Stimulated activated CD4-positive, alpha-beta T cell treated with anti-CD3 and anti-CD28 coated beads, Interleukin-15, amount 100 ng/mL, for 24 hours (primary cell): ENCODE measurements at regions not wholly inside any gene's neighbourhood (a gene's known extent, or its start where the extent isn't known, plus 50 kb on each side); places are given as distances from the start of the nearest gene placed in this dataset.

ENCODE experiments used
- DNase-seq: peaks from one replicate; pipeline ENCODE4 v3.0.0-alpha.2; 2020

GRCh38 chr2:176546550-176546949 is 277.3 kb downstream of the MTX2 start:
- DNase-seq, result no peak

GRCh38 chr2:176552501-176553135 is 283.4 kb downstream of the MTX2 start:
- DNase-seq, result no peak

GRCh38 chr2:176553685-176554100 is 284.5 kb downstream of the MTX2 start:
- peak; percentile 48 for DNase-seq

DNA sequence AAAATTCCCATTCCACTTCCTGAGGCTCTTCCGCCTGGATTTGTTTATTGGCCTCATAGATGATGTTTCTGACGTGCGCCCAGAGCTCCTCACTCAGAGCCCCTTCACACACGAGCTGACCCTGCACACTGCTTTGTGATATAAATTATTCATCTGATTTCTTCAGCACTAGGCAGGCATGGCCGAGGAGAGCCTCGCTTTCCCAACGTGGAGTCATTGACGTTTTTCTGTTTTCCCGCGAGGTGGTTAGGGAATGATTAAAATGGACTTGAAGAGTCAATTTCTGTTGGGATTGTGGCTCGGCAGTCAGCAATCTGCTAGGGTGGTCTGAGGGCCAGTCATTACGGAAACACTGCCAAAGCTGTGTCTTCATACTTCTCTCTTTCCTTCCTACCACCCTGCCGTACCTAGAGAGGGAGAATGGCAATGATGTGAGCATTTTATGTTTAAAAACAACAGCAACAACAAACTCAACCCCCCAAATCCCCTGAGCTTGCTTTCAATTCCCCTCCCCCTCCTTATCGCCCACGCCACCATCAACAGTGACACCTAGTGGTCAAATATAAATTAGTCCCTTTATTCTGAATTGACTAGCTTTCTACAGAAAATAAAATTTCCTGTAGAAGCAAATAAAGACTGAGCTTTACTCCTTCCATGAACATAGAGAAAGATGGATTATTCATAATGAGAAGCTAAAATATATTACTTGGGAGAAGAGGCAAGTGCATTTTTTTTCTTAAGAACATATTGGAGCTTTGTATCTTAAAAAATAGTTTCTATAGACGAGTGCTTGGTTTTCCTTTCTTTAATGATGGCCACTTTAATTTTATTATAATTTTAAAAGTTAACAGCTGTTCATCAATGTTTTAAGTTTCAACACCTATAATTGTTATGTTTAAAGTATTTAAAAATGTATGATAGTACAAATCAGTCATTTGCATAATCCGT is 285.1 kb downstream of the MTX2 start:
- peak; percentile 10 for DNase-seq

GRCh38 chr2:176555112-176555511 is 285.9 kb downstream of the MTX2 start:
- DNase-seq, result no peak

DNA sequence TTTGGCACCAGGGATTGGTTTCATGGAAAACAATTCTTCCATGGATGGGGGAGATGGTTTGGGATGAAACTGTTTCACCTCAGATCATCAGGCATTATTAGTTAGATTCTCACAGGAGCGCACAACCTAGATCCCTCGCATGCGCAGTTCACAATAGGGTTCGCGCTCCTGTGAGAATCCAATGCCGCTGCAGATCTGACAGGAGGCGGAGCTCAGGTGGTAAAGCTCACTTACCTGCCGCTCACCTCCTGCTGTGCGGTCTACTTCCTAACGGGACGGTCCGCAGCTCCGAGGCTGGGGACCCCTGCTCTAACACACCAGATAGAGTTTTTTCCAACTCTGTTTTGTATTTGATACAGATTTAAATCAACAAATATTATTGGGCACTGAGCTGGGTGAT is 286.5 kb downstream of the MTX2 start:
- no peak for DNase-seq

GRCh38 chr2:176556373-176556772 is 287.1 kb downstream of the MTX2 start:
- DNase-seq, result no peak

DNA sequence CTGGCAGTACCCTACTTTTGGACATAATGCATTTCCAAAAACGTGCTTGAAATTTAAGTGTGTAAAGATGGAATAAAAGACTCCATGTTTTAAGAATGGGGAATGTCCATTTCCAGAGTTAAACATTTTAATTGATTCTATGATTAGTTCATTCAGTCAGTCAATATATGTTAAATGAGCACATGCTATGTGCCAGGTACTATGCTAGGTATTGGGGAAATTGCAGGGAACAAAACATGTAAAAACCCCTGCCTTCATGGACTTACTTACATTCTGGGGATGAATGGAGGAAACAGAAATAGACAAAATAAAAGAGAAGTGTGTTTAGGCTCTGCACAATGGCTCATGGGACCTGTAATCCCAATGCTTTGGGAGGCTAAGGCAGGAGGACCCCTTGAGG is 288.6 kb downstream of the MTX2 start:
- no peak for DNase-seq

GRCh38 chr2:176558574-176559140 is 289.4 kb downstream of the MTX2 start:
- DNase-seq, result no peak

DNA sequence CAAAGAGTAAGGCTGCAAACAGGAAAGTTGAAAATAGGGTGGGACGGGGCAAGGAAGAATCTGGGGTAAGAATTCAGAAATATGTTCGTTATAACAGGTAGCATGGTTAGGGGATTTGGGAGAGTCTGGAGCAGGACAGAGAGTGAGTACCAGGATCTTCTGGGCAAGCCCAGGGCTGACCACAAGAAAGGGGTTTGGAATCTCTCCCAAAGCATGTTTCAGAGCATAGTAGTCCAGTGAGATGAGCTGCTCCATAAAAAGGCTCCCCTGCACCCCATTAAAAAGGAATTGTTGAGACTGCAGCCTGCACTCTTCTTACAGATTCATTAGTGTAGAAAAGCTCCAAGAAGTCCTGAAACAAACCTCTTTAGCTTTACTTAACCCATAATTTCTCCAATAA is 291.1 kb downstream of the MTX2 start:
- DNase-seq, result no peak

DNA sequence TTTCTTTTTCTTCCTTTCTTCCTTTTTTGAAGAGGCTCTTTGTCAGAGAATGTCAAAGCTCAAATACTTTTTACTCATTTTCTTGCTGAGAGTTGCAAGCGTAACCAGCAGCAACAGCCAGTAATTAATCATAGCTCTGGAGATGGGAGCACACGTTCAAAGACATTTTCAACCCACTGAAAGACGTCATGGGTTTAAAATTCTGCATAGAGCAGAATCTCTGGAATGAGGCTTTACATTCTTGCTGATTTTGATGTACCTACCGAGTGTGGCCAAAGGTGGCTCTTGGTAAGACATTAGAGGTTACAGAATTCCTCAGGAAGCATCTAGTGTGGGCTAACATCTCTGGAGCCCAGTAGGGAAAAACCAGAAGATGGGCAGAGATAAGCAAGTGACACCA is 292.5 kb downstream of the MTX2 start:
- DNase-seq, result no peak

GRCh38 chr2:176562359-176563078 is 293.3 kb downstream of the MTX2 start:
- DNase-seq, result no peak

DNA sequence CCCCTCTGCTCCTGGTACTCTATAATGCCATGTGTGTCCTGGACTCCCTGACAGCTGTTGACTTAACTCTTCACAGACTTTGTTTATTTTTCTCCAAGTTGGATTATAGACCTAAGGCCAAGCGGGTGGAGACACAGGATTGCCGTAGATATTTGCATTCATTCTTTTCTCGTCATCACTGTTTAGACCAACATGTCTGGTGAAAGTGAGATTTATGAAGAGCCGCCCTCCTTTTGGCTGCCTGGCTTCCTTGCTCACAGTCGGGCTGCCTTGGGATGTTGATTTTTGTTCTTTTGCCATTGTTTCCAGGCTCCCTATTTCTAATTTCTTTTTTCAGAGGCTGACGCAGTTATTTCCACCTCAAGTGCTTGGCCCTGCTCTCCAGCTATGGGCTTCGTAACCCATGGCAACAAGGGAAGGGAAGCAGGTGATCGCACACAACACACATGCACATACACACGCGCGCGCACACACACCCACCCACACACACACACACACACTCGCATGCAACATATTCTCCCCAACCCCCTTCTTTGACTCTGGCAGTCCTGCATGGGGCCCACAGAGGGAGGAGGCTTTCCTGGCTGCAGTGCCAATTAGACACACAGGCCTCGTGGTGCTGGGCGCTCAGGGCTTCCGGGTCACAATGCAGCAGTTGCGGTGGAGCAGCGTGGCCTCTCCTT is 296.5 kb downstream of the MTX2 start:
- no peak for DNase-seq

GRCh38 chr2:176566496-176566895 is 297.3 kb downstream of the MTX2 start:
- no peak for DNase-seq

DNA sequence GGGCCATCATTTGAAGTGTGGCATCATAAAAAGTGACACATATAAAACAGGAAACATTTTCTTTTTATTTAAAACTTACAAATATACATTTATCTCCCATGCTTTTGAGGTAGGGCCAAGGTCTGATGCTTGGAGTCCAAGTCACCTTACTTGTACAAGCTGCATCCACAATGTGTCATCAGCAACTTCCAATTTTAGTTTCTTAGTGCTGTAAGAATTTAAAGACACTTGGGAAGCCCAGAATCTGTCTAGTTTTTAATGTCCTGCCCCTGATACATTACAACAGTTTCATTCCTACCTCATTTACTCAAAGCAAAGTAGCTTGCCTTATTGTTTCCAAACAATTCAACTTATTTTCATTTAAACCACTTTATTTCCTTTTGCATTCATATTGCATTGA is 297.7 kb downstream of the MTX2 start:
- no peak for DNase-seq

- DNase-seq, result no peak
Measured at GRCh38 chr2:176567361-176567760, 298.1 kb downstream of the MTX2 start.

DNA sequence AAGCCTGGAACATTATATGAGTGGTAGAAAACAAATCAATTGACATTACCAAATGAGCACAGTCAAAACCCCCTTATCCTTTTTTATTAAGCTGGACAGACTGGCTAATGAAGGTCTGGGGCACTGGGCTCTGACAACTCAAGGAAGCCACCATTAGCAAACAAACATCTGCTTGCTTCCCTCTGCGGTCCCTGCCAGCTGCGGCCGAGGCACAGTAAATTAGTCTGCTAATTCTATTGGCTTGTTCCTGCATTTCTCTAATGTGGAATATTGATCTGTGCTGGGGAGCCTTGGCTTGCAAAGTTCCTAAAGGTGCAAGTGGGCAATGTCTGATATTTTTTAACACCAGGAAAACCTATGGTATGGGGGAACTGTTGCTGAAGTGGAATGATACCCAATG is 300.3 kb downstream of the MTX2 start:
- DNase-seq, result no peak

- no peak for DNase-seq
Measured at GRCh38 chr2:176573612-176574483, 304.6 kb downstream of the MTX2 start.

GRCh38 chr2:176574484-176575236 is 305.4 kb downstream of the MTX2 start:
- no peak for DNase-seq

GRCh38 chr2:176575237-176575744 is 306.0 kb downstream of the MTX2 start:
- DNase-seq, result no peak

DNA sequence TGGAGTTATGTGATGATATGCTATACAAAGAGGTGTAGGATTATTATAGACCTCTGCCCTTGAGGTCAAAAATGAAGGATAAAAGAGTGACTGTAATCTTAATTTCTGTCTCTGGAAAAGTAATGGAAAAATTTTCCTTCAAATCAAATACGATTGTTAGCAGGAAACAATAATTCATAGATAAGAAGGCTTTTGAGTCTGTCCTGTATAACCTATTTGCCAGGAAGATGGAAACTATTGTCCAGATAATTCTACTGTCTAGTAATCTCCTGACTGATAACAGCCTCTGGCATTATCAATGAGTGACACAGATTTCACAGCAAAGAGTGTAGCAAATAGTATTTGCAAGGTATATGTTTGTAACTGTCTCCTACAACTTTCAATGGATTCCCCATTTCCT is 307.8 kb downstream of the MTX2 start:
- DNase-seq, result no peak
